ENCODE measurements at regions not wholly inside any gene's neighbourhood (a gene's known extent, or its start where the extent isn't known, plus 50 kb on each side); places are given as distances from the start of the nearest gene placed in this dataset.

DNA sequence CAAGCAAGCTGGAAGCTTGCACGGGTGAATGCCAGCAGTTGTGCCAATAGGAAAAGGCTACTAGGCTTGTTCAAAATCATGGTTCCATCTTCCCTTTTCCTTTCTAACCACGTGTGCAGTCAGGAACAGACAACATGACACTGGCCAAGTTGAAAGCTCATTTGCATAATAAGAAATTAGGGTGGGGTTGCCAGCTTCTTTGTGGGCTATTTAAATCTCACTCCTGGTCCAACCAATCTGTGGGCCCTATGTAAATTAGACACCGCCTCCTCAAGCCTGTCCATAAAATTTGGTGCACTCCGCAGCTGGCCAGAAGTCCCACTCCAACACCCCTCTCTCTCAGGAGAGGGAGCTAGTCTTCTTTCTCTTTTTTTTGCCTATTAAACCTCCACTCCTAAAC lies 1948.4 kb upstream of the PIK3C3 start:
- Mint-ChIP-seq H3K4me3 (no peak overlapping the region), H3K9me3 (no peaks in the 10 kb centered on the region), H3K4me1 (peaks cover 9% of the 10 kb centered on the region), H3K36me3 (peaks cover 1% of the 10 kb centered on the region), H3K27me3 (ENCODE audit: insufficient read depth, low read depth) (no peaks in the 10 kb centered on the region), H3K27ac (no peak overlapping the region)
- Histone ChIP-seq H3K4me3 (no peak overlapping the region), H3K4me1 (no peaks in the 10 kb centered on the region), H3K9me3 (ENCODE audit: low read depth) (no peaks in the 10 kb centered on the region), H4K20me1 (ENCODE audit: low read depth) (no peaks in the 10 kb centered on the region), H3K79me2 (ENCODE audit: low read depth) (no peaks in the 10 kb centered on the region), H2AFZ (replicated peaks) (no peak overlapping the region), H3F3A (ENCODE audit: low read depth) (no peaks in the 10 kb centered on the region), H3K27ac (no peak overlapping the region), H3K27me3 (no peaks in the 10 kb centered on the region), H3K9ac (no peak overlapping the region), H3K4me2 (no peak overlapping the region), H3K36me3 (no peaks in the 10 kb centered on the region)
- DNase-seq (ENCODE audit: low spot score) = peak; percentile 28
- TF ChIP-seq EZH2 (IDR thresholded peaks at IDR 0.05) (no peak), CTCF (IDR thresholded peaks at IDR 0.05) (peak; percentile 6)

DNA sequence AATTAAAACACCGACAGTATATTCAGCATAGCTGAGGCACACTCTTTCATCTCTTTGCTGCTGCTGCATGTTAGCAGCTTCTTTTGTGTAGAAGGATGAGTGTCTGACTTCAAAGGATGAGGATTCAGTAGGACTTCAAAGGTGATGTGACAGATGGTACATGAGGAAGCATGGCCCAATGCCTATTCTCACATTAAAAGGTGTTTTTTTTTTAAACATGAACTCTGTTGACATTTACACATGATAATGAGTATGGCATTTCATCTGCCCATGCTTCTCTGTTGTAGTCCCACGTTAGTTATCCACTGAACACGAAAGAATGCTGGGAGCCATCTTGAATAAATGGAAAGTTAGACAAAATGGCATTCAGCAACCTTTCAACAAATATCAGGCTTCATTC lies 1950.8 kb upstream of the PIK3C3 start:
- Histone ChIP-seq H3K4me3 (no peak overlapping the region), H3K36me3 (no peaks in the 10 kb centered on the region), H4K20me1 (ENCODE audit: low read depth) (no peaks in the 10 kb centered on the region), H3K27ac (no peak overlapping the region), H3K4me2 (no peak overlapping the region), H2AFZ (replicated peaks) (no peak overlapping the region), H3K79me2 (ENCODE audit: low read depth) (no peaks in the 10 kb centered on the region), H3K4me1 (no peaks in the 10 kb centered on the region), H3K27me3 (no peaks in the 10 kb centered on the region), H3K9me3 (ENCODE audit: low read depth) (no peaks in the 10 kb centered on the region), H3F3A (ENCODE audit: low read depth) (no peaks in the 10 kb centered on the region), H3K9ac (no peak overlapping the region)
- DNase-seq (ENCODE audit: low spot score) = no peak
- H3K9me3 Mint-ChIP-seq = peaks cover 4% of the 10 kb centered on the region
- TF ChIP-seq CTCF (IDR thresholded peaks at IDR 0.05) (no peak), EZH2phosphoT487 (IDR thresholded peaks at IDR 0.05) (no peak), EZH2 (IDR thresholded peaks at IDR 0.05) (no peak)
- no peaks in the 10 kb centered on the region for H3K27me3 Mint-ChIP-seq (ENCODE audit: insufficient read depth, low read depth)
- H3K36me3 Mint-ChIP-seq = peaks cover 1% of the 10 kb centered on the region
- H3K4me1 Mint-ChIP-seq = peaks cover 9% of the 10 kb centered on the region
- no peak overlapping the region for H3K4me3 Mint-ChIP-seq
- H3K27ac Mint-ChIP-seq = no peak overlapping the region

- H3K27me3 ChIP-seq = no peaks in the 10 kb centered on the region
- H2AFZ ChIP-seq (replicated peaks) = no peak overlapping the region
- H3K9ac ChIP-seq = no peak overlapping the region
- H3K4me2 ChIP-seq = peak overlapping the region; percentile 47
- peaks cover 23% of the 10 kb centered on the region for H3K4me1 ChIP-seq
- peak; percentile 73 for DNase-seq (ENCODE audit: low spot score)
- H3F3A ChIP-seq (ENCODE audit: low read depth) = peaks cover 3% of the 10 kb centered on the region
- TF ChIP-seq EZH2phosphoT487 (IDR thresholded peaks at IDR 0.05) (peak; percentile 90), CTCF (IDR thresholded peaks at IDR 0.05) (no peak), EZH2 (IDR thresholded peaks at IDR 0.05) (no peak)
- no peak overlapping the region for H3K27ac ChIP-seq
- Mint-ChIP-seq H3K27ac (peak overlapping the region; percentile 67), H3K27me3 (ENCODE audit: insufficient read depth, low read depth) (peaks cover 4% of the 10 kb centered on the region), H3K36me3 (peaks cover 1% of the 10 kb centered on the region), H3K4me3 (no peak overlapping the region), H3K9me3 (peaks cover 4% of the 10 kb centered on the region), H3K4me1 (peaks cover 14% of the 10 kb centered on the region)
- H3K79me2 ChIP-seq (ENCODE audit: low read depth) = no peaks in the 10 kb centered on the region
- no peak overlapping the region for H3K4me3 ChIP-seq
- no peaks in the 10 kb centered on the region for H4K20me1 ChIP-seq (ENCODE audit: low read depth)
- H3K9me3 ChIP-seq (ENCODE audit: low read depth) = no peaks in the 10 kb centered on the region
- no peaks in the 10 kb centered on the region for H3K36me3 ChIP-seq
These were observed 1956.7 kb upstream of the PIK3C3 start for GRCh38 chr18:39998317-39998716.
